Mesodermal cell (in vitro differentiated cells): ENCODE measurements at regions not wholly inside any gene's neighbourhood (a gene's known extent, or its start where the extent isn't known, plus 50 kb on each side); places are given as distances from the start of the nearest gene placed in this dataset.

Experiments
- H3K27ac ChIP-seq: 2 replicates; pipeline ENCODE4 v1.7.0; 2013; ENCODE audit warnings: mild to moderate bottlenecking, low read depth, low read length, moderate library complexity; ENCODE audit not compliant: severe bottlenecking
- H3K36me3 ChIP-seq: 2 replicates; pipeline ENCODE4 v1.7.1; 2013; ENCODE audit warnings: mild to moderate bottlenecking, low read length, moderate library complexity; ENCODE audit not compliant: control insufficient read depth, insufficient read depth
- H3K4me1 ChIP-seq: one replicate; pipeline ENCODE4 v1.7.1; 2013; ENCODE audit warnings: mild to moderate bottlenecking, low read length; ENCODE audit not compliant: insufficient read depth, control insufficient read depth, poor library complexity, severe bottlenecking
- H3K4me3 ChIP-seq: 2 replicates; pipeline ENCODE4 v1.7.0; 2013; ENCODE audit warnings: low read length, control low read depth, mild to moderate bottlenecking; ENCODE audit not compliant: insufficient read depth, poor library complexity, severe bottlenecking; ENCODE audit errors: extremely low read depth
- H3K9me3 ChIP-seq: 2 replicates; pipeline ENCODE4 v1.7.1; 2013; ENCODE audit warnings: mild to moderate bottlenecking, low read length, moderate library complexity; ENCODE audit not compliant: control insufficient read depth
- WGBS, 2 experiments: methylation state at CpG; one replicate each; pipeline ENCODE4 v1.1.5; 2013; ENCODE audit warnings: missing lambda C conversion rate in 2 of 2; ENCODE audit not compliant: insufficient coverage in 2 of 2; 5-methylcytosine and 5-hydroxymethylcytosine counted together

DNA sequence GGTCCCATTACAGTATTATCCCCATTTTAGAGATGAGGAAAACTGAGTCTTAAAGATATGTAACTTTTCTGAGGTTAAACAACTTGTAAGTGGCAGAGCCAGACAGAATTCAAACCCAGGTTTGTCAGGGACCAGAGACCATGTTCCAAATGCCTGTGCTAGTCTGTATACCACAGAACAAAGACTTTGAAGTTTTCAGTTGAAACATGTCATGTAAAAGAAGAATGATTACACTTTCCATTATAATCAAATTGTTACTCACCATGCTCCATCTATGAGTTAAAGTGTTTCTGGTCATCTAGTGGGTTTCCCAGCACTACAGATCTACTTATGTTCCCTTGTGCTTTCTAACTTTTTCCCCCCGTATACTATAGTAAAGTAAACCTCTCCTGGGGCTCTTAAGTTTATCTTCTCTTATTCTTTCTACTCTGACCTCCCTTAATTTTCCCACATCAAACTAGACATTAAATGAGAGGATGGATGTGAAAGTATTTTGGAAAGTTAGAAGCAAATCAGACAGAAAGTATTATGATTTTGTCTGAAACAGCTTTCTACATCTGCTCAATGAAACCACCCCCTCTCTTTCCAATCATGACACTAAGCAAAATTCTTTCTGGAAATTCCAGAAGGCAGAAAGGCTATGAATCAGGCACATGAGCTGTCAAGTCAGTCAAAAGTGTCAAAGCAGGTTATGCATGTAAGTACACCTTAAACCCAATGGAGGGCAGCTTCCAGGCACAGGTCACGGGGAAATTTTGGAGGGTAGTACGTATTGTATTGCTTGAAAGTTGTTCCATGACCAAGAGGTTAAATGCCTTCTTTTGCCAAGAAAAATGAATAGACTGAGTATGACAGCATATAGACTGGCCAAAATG, 132.7 kb upstream of the MAP3K7 start:
- Histone ChIP-seq H3K4me3 (no peak overlapping the region), H3K36me3 (no peaks in the 10 kb centered on the region), H3K9me3 (no peaks in the 10 kb centered on the region), H3K27ac (no peak overlapping the region), H3K4me1 (no peaks in the 10 kb centered on the region)
- WGBS, 2 experiments, result 93 to 100% methylated on average over 2 to 3 of the region's 3 CpGs

DNA sequence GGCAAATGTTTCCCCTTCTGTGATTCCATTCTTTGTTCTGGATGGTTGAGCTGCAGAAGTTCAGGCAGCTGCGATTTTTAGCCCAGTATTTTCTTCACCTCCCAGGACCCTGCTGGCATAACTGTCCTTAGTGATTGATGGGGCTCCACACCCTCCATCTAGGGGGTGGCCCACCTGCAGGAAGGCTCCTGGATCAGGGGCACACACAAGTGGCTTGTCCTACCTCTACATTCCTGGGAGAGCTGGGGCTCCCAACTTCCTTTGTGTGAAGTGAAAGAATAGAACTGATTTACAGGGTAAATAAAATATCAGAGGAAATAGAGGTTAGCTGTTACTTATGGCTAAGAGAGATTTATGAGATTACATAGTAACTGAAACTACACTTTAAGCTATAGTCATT, 129.5 kb upstream of the MAP3K7 start:
- Histone ChIP-seq H3K9me3 (no peaks in the 10 kb centered on the region), H3K36me3 (no peaks in the 10 kb centered on the region), H3K4me3 (no peak overlapping the region), H3K27ac (no peak overlapping the region), H3K4me1 (no peaks in the 10 kb centered on the region)
- 60% methylated on average over 1 of the region's 1 CpG; no CpG with 5 or more reads in 1 of the 2 experiments for WGBS, 2 experiments

- H3K4me1 ChIP-seq, result no peaks in the 10 kb centered on the region
- no peaks in the 10 kb centered on the region for H3K36me3 ChIP-seq
- WGBS, 2 experiments, result 87 to 96% methylated on average over 4 to 5 of the region's 13 CpGs
- H3K4me3 ChIP-seq, result no peak overlapping the region
- H3K27ac ChIP-seq, result no peak overlapping the region
- H3K9me3 ChIP-seq, result no peaks in the 10 kb centered on the region
These were observed 128.3 kb upstream of the MAP3K7 start for GRCh38 chr6:90715093-90715655.

DNA sequence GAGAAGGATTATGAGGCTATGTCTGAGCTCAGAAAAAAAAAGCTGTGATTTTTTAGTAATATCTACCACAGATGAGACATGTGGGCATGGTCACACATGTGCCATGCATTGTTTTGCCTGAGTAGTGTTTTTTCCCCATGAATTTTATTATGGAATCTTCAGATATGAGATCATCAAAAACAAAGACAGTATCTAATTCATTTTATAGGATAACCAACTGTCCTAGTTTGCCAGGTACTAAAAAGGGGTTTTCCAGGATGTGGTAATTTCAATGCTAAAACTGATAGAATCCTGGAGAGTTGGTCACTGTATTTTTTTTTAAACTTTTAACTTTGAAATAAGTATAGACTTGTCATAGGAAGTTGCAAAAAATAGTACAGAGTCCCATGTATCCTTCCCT, 127.4 kb upstream of the MAP3K7 start:
- H3K36me3 ChIP-seq, result no peaks in the 10 kb centered on the region
- no peaks in the 10 kb centered on the region for H3K4me1 ChIP-seq
- H3K9me3 ChIP-seq, result no peaks in the 10 kb centered on the region
- no peak overlapping the region for H3K4me3 ChIP-seq
- H3K27ac ChIP-seq, result no peak overlapping the region

DNA sequence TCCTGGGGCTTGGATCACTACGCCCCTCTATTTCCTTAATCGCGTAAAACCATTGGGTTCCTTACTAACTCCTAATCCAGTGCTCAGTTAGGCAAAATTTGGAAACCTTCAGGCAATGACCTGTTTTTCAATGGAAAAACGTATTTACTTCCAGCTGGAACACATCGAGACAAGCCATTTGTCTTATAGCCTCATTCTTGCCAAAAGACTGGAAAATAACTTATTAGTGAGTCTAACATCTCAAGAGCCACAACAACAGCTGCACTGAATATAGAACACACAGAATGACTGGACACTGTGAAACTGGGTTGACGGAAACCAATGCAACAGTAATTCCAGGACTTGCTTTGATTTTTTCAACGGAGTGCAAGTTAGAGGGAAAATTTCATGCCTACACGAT, 125.2 kb upstream of the MAP3K7 start:
- no peaks in the 10 kb centered on the region for H3K4me1 ChIP-seq
- H3K9me3 ChIP-seq, result no peaks in the 10 kb centered on the region
- H3K4me3 ChIP-seq, result no peak overlapping the region
- WGBS, 2 experiments, result 92 to 97% methylated on average over 5 to 7 of the region's 8 CpGs
- H3K36me3 ChIP-seq, result no peaks in the 10 kb centered on the region
- H3K27ac ChIP-seq, result no peak overlapping the region

DNA sequence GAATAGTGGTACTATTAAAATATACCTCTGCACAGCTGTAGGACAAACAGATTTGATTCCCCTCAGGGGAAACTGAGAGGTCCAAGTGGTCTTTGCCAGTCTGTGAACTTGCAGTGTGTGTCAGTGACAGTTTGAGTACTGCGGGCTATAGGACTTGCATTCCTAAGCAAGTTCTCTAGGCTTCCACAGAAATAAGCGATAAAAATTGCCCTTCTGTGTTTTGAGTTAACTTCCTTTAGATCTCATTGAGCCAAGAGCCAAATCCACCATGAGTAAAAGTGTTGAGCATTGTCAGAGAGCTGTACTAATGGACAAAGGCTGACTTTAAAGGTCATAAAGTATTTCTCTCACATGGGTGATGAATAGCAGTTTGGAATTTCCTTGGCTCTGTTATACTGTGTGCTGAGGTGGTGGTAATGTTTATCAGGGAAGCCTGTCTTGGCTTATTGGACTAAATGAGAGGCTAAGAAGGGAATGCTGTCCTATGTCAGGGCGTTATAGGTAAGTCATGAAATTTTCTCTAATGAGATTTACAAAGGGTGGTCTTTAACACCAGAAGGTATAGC, 122.6 kb upstream of the MAP3K7 start:
- Histone ChIP-seq H3K4me3 (no peak overlapping the region), H3K4me1 (no peaks in the 10 kb centered on the region), H3K9me3 (no peaks in the 10 kb centered on the region), H3K27ac (no peak overlapping the region), H3K36me3 (no peaks in the 10 kb centered on the region)
- 94 to 100% methylated on average over 1 to 3 of the region's 3 CpGs for WGBS, 2 experiments

DNA sequence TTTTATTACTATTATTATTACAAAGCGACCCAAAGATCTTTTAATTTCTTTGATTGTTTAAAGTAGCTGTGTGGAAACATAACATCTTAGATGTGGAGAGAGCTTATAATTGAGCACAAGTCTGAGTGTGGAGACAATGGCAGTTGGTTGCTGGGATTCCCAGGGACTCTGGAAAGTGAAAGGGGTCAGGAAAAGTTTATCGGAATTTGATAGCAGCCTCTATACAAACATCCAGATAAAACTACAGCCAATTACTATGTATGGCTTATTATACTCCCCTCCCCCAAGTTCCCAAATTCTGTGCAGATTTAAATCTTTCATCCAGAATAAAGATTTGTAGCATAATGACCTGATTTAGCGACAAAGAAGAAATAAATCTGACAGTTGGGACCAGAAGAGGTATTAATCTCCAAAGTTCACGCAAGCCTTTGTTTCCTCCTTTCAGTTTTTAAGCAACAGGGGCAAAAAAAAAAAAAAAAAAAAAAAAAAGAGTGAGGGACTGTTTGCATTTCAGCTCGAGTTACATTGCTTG, 121.4 kb upstream of the MAP3K7 start:
- no peak overlapping the region for H3K4me3 ChIP-seq
- H3K9me3 ChIP-seq, result no peaks in the 10 kb centered on the region
- WGBS, 2 experiments, result 80 to 89% methylated on average over 1 to 3 of the region's 5 CpGs

DNA sequence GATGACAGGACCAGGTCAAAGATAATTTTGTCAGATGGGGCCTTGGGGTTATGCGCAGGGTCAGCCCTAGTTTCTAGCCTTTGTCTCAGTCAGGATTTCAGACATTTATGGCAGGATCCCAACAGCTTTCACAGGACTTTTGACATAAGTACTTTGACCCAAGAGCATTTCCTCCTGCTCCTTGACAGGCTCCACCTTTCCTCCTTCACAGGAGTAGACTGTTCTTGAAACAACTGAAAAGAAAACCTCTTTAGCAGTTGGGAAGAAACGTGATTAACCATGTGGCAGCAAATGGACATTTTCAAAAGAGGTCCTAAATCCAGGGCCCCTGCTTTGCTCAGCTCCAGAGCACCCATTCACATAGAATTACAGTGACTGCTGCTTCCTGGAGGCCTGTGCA, 120.4 kb upstream of the MAP3K7 start:
- Histone ChIP-seq H3K36me3 (no peaks in the 10 kb centered on the region), H3K27ac (no peak overlapping the region), H3K4me1 (no peaks in the 10 kb centered on the region), H3K4me3 (no peak overlapping the region), H3K9me3 (no peaks in the 10 kb centered on the region)
- 75 to 100% methylated on average over 1 to 2 of the region's 2 CpGs for WGBS, 2 experiments

More for the DNA sequence above, 121.4 kb upstream of the MAP3K7 start:
- H3K27ac ChIP-seq, result no peak overlapping the region
- no peaks in the 10 kb centered on the region for H3K36me3 ChIP-seq
- H3K4me1 ChIP-seq, result no peaks in the 10 kb centered on the region

DNA sequence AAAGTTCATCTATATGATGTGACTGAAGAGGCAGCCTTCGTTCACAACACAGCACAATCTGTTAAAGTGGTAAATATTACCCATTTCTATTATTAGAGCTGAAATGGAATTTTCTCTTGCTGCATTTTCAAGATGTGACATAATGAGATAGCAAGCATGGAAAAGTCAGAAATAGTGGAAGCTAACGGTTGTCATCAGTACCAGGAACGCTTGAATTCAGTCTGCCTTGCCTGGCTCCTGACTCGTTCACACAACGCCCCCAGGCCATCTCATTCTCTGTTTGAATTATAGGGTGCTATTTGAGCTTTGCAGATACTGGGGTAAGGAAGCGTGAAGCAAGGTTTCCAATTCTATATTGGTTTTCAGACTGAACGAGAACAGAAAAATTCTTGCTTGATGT, 116.5 kb upstream of the MAP3K7 start:
- whole genome bisulfite sequencing, 2 experiments, result 66 to 89% methylated on average over 3 to 4 of the region's 7 CpGs
- Histone ChIP-seq H3K4me1 (no peaks in the 10 kb centered on the region), H3K9me3 (no peaks in the 10 kb centered on the region), H3K27ac (no peak overlapping the region), H3K36me3 (no peaks in the 10 kb centered on the region), H3K4me3 (no peak overlapping the region)

GRCh38 chr6:90701926-90702325, 115.1 kb upstream of the MAP3K7 start:
- no peaks in the 10 kb centered on the region for H3K9me3 ChIP-seq
- WGBS, 2 experiments, result no CpG with 5 or more reads among the region's 1 CpG
- no peaks in the 10 kb centered on the region for H3K36me3 ChIP-seq
- no peak overlapping the region for H3K4me3 ChIP-seq
- H3K27ac ChIP-seq, result no peak overlapping the region
- H3K4me1 ChIP-seq, result no peaks in the 10 kb centered on the region
